ENCODE measurements at regions not wholly inside any gene's neighbourhood (a gene's known extent, or its start where the extent isn't known, plus 50 kb on each side); places are given as distances from the start of the nearest gene placed in this dataset.

DNA sequence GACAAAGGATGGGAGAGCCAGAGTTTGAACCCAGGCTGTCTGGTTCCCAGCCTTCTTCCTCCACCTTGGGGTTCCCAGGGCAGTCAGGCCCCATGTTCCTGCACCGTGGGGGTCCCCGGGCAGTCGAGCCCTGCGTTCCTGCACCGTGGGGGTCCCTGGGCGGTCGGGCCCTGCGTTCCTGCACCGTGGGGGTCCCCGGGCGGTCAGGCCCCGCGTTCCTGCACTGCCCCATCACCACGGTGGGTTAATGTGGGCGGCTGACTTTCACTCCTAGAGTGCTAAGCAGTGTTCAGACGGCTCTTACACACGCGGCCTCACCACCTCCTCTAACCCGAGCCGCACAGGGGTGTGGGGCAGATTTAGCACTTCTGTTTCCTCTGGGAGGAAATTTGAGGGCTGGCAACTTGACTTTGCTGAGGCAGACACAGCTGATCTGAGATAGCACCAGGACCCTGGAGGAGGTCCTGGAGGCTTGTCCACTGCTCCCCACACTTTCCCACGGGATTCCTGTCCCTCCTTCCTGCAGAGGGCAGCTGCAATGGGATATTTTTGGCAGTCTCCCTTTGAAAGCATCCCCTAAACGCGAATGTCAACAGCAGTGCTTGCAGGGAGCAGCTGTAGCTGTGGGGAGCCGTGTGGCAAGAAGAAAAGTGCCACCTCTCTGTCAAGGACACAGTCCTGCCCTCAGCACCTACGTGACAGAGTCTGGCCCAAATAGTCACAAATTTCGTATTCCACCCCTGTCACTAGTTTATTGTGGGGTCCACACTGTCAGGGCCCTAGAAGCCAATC is 239.4 kb downstream of the TEX29 start:
- TF ChIP-seq, protein P1, sequence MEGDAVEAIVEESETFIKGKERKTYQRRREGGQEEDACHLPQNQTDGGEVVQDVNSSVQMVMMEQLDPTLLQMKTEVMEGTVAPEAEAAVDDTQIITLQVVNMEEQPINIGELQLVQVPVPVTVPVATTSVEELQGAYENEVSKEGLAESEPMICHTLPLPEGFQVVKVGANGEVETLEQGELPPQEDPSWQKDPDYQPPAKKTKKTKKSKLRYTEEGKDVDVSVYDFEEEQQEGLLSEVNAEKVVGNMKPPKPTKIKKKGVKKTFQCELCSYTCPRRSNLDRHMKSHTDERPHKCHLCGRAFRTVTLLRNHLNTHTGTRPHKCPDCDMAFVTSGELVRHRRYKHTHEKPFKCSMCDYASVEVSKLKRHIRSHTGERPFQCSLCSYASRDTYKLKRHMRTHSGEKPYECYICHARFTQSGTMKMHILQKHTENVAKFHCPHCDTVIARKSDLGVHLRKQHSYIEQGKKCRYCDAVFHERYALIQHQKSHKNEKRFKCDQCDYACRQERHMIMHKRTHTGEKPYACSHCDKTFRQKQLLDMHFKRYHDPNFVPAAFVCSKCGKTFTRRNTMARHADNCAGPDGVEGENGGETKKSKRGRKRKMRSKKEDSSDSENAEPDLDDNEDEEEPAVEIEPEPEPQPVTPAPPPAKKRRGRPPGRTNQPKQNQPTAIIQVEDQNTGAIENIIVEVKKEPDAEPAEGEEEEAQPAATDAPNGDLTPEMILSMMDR (IDR thresholded peaks at IDR 0.05) = no peak
- TF ChIP-seq EZH2phosphoT487 (IDR thresholded peaks at IDR 0.05) (no peak), EZH2 (IDR thresholded peaks at IDR 0.05) (no peak)
